Tibial nerve (tissue), 3 donors: ENCODE measurements at regions not wholly inside any gene's neighbourhood (a gene's known extent, or its start where the extent isn't known, plus 50 kb on each side); places are given as distances from the start of the nearest gene placed in this dataset.

Experiments
- EP300 ChIP-seq, 2 donors: sonication (generic); formaldehyde crosslinking; IDR thresholded peaks; one replicate each; pipeline ENCODE4 v1.6.1; 2017; ENCODE audit warnings: antibody characterized with exemption in 2 of 2, mild to moderate bottlenecking in 1 of 2
- POLR2A ChIP-seq, 2 donors: fragments of 450-650 bp; IDR thresholded peaks; one replicate each; pipeline ENCODE4 v1.6.1; 2017; ENCODE audit warnings: antibody characterized with exemption in 2 of 2, mild to moderate bottlenecking in 2 of 2, moderate library complexity in 2 of 2

DNA sequence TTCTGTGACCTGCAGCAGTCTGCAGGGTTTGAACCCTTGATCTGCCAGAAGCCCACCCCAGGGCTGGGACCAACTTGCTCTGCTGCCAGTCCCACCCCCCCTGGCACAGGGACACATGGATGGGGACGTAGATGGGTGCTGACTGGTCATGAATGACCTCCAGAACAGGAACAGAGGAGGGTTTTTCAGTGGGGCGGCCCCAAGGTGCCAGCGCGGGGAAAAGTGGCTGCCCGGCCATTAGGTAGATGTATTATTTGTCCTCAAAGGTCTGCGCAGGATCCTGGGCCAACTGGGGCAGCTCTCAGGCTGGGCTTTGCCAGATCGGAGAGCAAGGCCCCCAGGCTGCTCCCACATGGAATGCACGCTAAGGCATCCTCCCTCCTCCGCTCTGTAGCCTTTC lies 265.2 kb upstream of the TNRC6C start:
- TF ChIP-seq POLR2A (IDR thresholded peaks at IDR 0.05) (no peak), EP300 (IDR thresholded peaks at IDR 0.05) (no peak)
